Spleen (tissue), 7 donors: ENCODE measurements at regions not wholly inside any gene's neighbourhood (a gene's known extent, or its start where the extent isn't known, plus 50 kb on each side); places are given as distances from the start of the nearest gene placed in this dataset.

Experiments used
- CTCF ChIP-seq, 11 experiments: fragments of 200-600 bp in 7 of 11; fragments of 450-650 bp in 4 of 11; sonication (generic) in 4 of 11; IDR thresholded peaks in 8 of 11; conservative IDR thresholded peaks in 3 of 11; 1 replicate in 7 of 11; 2 replicates in 4 of 11; pipeline versions ENCODE4 v1.4.0 to v1.8.0; 2016 to 2021; ENCODE audit warnings: antibody characterized with exemption in 11 of 11, inconsistent platforms in 4 of 11, mild to moderate bottlenecking in 1 of 11
- POLR2AphosphoS5 ChIP-seq, 3 donors: sonication (generic); formaldehyde crosslinking; IDR thresholded peaks; one replicate each; pipeline ENCODE4 v1.5.1; 2017; ENCODE audit warnings: antibody characterized with exemption in 3 of 3
- donor health status: DM: no; HTN: no; CAD: no; lungs with moderate emphysema.
- donor health status: DM: no; HTN: no; CAD: no.
- donor health status: DM: no; HTN: no; CAD: no.

GRCh38 chr15:31267161-31268107 is 59.2 kb upstream of the KLF13 start:
- TF ChIP-seq CTCF (IDR thresholded peaks at IDR 0.05 in 8 of 11, conservative IDR thresholded peaks at IDR 0.05 in 3 of 11) (no peak), POLR2AphosphoS5 (IDR thresholded peaks at IDR 0.05) (no peak)
